Vagina (tissue), 2 donors: ENCODE measurements at regions not wholly inside any gene's neighbourhood (a gene's known extent, or its start where the extent isn't known, plus 50 kb on each side); places are given as distances from the start of the nearest gene placed in this dataset.
"Not testable (repeated sequence)": the region's sequence is repeated elsewhere in the genome, so short reads cannot be mapped to it uniquely, and the experiment has no call there.

ENCODE experiments used
- DNase-seq, 2 donors: peaks; one replicate each; pipeline ENCODE4 v3.0.0-alpha.2; 2017; ENCODE audit errors: extremely low spot score in 2 of 2
- H3K27ac ChIP-seq: fragments of 200-600 bp; sonication (generic); one replicate; pipeline ENCODE4 v1.5.1; 2019
- H3K27me3 ChIP-seq: fragments of 200-600 bp; sonication (generic); one replicate; pipeline ENCODE4 v1.5.1; 2019
- H3K36me3 ChIP-seq, 2 donors: fragments of 200-600 bp; sonication (generic); one replicate each; pipeline ENCODE4 v1.5.1; 2017 to 2019
- H3K4me1 ChIP-seq: fragments of 200-600 bp; sonication (generic); one replicate; pipeline ENCODE4 v1.5.1; 2019
- H3K4me3 ChIP-seq, 2 donors: fragments of 200-600 bp; sonication (generic); 1 replicate in 1 of 2; 2 replicates in 1 of 2; pipeline ENCODE4 v1.5.1; 2016 to 2019
- H3K9me3 ChIP-seq: fragments of 200-600 bp; sonication (generic); one replicate; pipeline ENCODE4 v1.5.1; 2019
- POLR2A ChIP-seq, 2 donors: fragments of 450-650 bp; IDR thresholded peaks; one replicate each; pipeline ENCODE4 v1.6.1; 2017; ENCODE audit warnings: antibody characterized with exemption in 2 of 2, mild to moderate bottlenecking in 2 of 2, moderate library complexity in 2 of 2
- POLR2AphosphoS5 ChIP-seq, 2 donors: sonication (generic); formaldehyde crosslinking; IDR thresholded peaks; one replicate each; pipeline ENCODE4 v1.9.0; 2017; ENCODE audit warnings: antibody characterized with exemption in 2 of 2, mild to moderate bottlenecking in 2 of 2, low read depth in 1 of 2; ENCODE audit not compliant: insufficient read depth in 1 of 2
- intact Hi-C: fragments of 100-400 bp; cut with DNase I; formaldehyde crosslinking; loops from one replicate; pipeline ENCODE4 v1.15.1; 2023
- TF ChIP-seq, protein P1 (sequence below), 3 experiments: fragments of 450-650 bp in 2 of 3; fragments of 200-600 bp in 1 of 3; sonication (generic) in 1 of 3; IDR thresholded peaks; one replicate each; pipeline ENCODE4 v1.5.1; 2017 to 2019; ENCODE audit warnings: antibody characterized with exemption in 3 of 3, mild to moderate bottlenecking in 2 of 3, moderate library complexity in 2 of 3

DNA sequence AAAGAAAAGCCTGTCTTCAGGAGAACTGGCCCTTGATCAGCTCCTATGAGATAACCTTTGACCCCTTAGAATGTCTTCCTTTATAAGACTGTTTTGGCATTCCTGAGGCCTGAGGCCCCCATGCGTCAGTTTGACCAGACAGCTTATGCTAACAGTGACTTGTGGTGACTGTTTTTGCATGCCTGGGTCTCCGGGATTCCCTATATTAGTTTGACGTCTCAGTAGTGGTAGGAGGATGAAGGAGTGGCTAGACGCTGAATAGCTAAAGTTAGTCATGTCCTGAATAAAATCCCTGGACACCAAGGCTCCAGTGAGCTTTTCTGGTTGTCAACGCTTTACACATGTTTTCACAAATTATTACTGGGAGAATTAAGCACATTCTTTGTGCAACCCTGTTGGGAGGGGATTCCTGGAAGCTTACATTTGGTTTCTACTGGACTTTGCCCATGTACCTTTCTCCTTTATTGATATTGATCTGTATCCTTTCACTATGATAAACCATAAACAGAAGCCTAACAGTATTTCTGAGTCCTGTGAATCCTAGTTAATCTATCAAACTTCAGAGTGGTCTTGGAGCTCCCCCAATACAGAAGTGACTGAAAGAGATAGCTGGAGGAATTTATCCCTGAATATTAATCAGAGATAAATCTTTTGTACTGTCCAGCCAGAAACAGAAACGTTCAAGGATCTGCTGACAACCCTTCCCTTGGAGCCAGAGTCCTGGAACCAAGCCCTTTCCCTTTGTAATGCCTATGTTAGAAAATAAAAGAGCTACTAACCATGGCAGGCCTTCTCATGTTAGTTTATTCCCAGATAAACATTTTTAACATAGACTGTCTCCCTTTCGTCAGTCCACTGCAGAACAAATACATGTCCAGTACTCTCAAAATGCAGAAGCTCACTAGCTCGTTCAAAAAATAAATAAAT, 479.2 kb downstream of the RPS29 start:
- intact Hi-C loops = no loop called here
- TF ChIP-seq, protein P1, sequence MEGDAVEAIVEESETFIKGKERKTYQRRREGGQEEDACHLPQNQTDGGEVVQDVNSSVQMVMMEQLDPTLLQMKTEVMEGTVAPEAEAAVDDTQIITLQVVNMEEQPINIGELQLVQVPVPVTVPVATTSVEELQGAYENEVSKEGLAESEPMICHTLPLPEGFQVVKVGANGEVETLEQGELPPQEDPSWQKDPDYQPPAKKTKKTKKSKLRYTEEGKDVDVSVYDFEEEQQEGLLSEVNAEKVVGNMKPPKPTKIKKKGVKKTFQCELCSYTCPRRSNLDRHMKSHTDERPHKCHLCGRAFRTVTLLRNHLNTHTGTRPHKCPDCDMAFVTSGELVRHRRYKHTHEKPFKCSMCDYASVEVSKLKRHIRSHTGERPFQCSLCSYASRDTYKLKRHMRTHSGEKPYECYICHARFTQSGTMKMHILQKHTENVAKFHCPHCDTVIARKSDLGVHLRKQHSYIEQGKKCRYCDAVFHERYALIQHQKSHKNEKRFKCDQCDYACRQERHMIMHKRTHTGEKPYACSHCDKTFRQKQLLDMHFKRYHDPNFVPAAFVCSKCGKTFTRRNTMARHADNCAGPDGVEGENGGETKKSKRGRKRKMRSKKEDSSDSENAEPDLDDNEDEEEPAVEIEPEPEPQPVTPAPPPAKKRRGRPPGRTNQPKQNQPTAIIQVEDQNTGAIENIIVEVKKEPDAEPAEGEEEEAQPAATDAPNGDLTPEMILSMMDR (IDR thresholded peaks at IDR 0.05) = no peak
- TF ChIP-seq POLR2AphosphoS5 (IDR thresholded peaks at IDR 0.05; ENCODE audit: insufficient read depth in 1 of 2, low read depth in 1 of 2) = no peak
- TF ChIP-seq POLR2A (IDR thresholded peaks at IDR 0.05) = no peak
- no peaks in the 10 kb centered on the region for H3K9me3 ChIP-seq
- H3K27ac ChIP-seq = no peak overlapping the region
- no peak for DNase-seq
- H3K4me1 ChIP-seq = no peaks in the 10 kb centered on the region
- no peak overlapping the region for H3K4me3 ChIP-seq
- H3K27me3 ChIP-seq = no peaks in the 10 kb centered on the region
- no peaks in the 10 kb centered on the region for H3K36me3 ChIP-seq

- Histone ChIP-seq H3K9me3 (no peaks in the 10 kb centered on the region), H3K36me3 (no peaks in the 10 kb centered on the region), H3K27ac (no peak overlapping the region), H3K4me3 (no peak overlapping the region), H3K4me1 (no peaks in the 10 kb centered on the region), H3K27me3 (no peaks in the 10 kb centered on the region)
- TF ChIP-seq, protein P1 (IDR thresholded peaks at IDR 0.05) = no peak
- no peak for TF ChIP-seq POLR2AphosphoS5 (IDR thresholded peaks at IDR 0.05; ENCODE audit: insufficient read depth in 1 of 2, low read depth in 1 of 2)
- TF ChIP-seq POLR2A (IDR thresholded peaks at IDR 0.05) = no peak
- DNase-seq = no peak
- intact Hi-C loops = no loop called here
These were observed 480.2 kb downstream of the RPS29 start for GRCh38 chr14:49105956-49106355.

DNA sequence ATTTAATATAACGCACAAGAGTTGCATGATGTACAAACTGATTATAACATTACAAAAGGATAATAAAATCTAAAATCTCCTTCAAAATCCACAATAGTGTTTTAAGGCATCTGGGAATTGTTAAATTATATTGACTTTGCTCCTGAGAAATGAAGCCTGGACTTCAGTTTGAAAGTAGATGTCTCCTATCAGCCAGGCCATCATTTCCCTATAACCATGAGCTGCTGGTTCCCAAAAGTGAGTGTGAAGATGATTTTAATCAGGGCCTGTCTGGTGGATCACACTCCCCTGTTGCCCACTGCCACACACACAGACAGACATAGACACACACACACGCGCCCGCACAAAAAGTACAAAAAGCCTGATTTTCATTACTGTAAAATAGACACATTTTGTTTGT, 480.7 kb downstream of the RPS29 start:
- Histone ChIP-seq H3K36me3 (no peaks in the 10 kb centered on the region), H3K9me3 (no peaks in the 10 kb centered on the region), H3K27me3 (no peaks in the 10 kb centered on the region), H3K4me1 (no peaks in the 10 kb centered on the region), H3K4me3 (no peak overlapping the region), H3K27ac (no peak overlapping the region)
- intact Hi-C loops = no loop called here
- DNase-seq = no peak
- no peak for TF ChIP-seq POLR2A (IDR thresholded peaks at IDR 0.05)

- Histone ChIP-seq H3K4me1 (no peaks in the 10 kb centered on the region), H3K27me3 (no peaks in the 10 kb centered on the region), H3K27ac (no peak overlapping the region), H3K4me3 (no peak overlapping the region), H3K9me3 (no peaks in the 10 kb centered on the region), H3K36me3 (no peaks in the 10 kb centered on the region)
- intact Hi-C loops = no loop called here
- DNase-seq = no peak
- TF ChIP-seq, protein P1 (IDR thresholded peaks at IDR 0.05) = no peak
- TF ChIP-seq POLR2A (IDR thresholded peaks at IDR 0.05) (no peak), POLR2AphosphoS5 (IDR thresholded peaks at IDR 0.05; ENCODE audit: insufficient read depth in 1 of 2, low read depth in 1 of 2) (no peak)
These were observed 493.8 kb downstream of the RPS29 start for GRCh38 chr14:49092345-49092744.

DNA sequence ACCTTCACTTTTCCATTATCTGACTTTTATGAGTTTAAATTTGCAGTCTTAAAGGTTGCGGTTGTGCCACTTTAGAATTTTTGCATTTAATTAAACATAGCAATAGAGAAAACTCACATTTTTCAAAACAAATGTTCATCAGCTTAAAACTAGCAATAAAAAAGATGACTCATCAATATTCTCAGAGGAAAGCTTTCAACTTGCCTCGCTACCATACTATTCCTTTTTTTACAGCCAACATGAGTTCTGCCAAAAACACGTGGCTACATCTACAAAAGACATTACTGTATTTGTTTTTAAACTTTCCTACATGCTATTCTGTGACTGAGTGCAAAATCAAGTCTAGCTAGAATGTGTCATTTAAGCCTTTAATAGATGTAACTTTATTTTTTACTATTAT, 497.1 kb downstream of the RPS29 start:
- Histone ChIP-seq H3K27me3 (no peaks in the 10 kb centered on the region), H3K27ac (no peak overlapping the region), H3K4me3 (no peak overlapping the region), H3K9me3 (no peaks in the 10 kb centered on the region), H3K36me3 (no peaks in the 10 kb centered on the region), H3K4me1 (no peaks in the 10 kb centered on the region)
- intact Hi-C loops = no loop called here
- no peak for DNase-seq
- TF ChIP-seq POLR2A (IDR thresholded peaks at IDR 0.05) (no peak), POLR2AphosphoS5 (IDR thresholded peaks at IDR 0.05; ENCODE audit: insufficient read depth in 1 of 2, low read depth in 1 of 2) (no peak)
- TF ChIP-seq, protein P1 (IDR thresholded peaks at IDR 0.05) = no peak

- intact Hi-C loops, H3K27me3 ChIP-seq, H3K9me3 ChIP-seq, H3K27ac ChIP-seq, H3K4me1 ChIP-seq, H3K36me3 ChIP-seq, H3K4me3 ChIP-seq, DNase-seq: not testable (repeated sequence)
These were observed 512.9 kb downstream of the RPS29 start for GRCh38 chr14:49073292-49073691.
